NCI-H2107 (cell line): ENCODE measurements at regions not wholly inside any gene's neighbourhood (a gene's known extent, or its start where the extent isn't known, plus 50 kb on each side); places are given as distances from the start of the nearest gene placed in this dataset.

Experiments
- DNase-seq: peaks from one replicate; lab custom pipeline; 2025; lab: John Stamatoyannopoulos, UW

DNA sequence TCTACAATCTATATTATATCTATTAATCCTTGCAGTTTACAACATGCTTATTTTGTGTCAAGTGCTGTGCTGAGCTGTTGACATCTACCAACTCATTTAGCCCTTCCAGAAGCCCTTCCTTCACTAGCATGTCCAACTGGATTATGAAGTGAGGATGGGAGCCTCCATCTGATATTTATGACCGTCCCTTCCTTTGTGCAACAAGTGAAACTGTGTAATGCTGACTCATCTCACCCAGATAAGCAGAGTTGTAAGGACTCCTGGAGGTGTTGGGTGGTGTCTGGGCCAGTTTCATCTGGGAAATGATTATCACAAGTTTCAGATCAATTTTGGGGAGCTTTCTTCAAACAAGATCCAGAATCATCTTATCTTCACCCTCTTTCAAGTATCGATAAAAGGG is 156.6 kb upstream of the ETAA1 start:
- no peak for DNase-seq

DNA sequence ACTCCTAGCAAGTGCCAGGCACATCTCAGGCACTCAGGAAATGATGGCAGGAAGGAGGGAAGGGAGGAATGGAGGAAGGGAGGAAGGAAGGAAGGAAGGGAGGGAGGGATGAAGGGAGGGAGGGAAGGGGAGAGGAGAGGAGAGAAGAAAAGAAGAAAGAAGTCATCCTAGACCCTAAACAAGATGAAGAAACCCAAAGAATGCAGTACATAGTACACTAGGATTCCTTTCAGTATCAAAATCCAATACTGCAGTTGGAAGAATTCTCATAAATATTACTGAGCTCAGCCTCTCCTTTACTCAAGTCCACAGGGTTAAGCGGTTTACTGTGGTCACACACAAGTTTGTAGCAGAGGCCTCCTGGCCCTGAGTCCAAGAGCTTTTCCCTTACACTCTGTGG is 155.7 kb upstream of the ETAA1 start:
- DNase-seq = no peak

DNA sequence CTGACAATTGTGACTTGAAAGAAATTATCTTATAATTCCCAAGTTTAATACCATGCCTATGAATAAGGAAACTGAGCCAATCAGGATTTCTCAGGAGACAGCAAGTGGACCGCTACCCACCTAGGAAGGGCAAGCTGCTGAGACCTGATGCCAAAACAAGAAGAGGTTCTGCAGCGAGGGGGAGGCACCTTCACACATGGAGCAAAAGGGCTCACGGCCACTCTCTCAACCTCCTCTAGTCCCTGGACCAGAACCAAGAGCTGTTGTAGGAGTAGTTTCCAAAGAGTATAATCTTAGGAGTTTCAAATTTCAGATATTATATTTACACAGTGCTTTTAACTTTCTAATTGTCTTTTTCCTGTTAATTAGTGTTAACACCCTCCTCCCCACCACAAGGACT is 154.7 kb upstream of the ETAA1 start:
- no peak for DNase-seq

GRCh38 chr2:67243919-67244318 is 153.2 kb upstream of the ETAA1 start:
- no peak for DNase-seq

- DNase-seq = no peak
These were observed 150.3 kb upstream of the ETAA1 start for GRCh38 chr2:67246791-67247190.

DNA sequence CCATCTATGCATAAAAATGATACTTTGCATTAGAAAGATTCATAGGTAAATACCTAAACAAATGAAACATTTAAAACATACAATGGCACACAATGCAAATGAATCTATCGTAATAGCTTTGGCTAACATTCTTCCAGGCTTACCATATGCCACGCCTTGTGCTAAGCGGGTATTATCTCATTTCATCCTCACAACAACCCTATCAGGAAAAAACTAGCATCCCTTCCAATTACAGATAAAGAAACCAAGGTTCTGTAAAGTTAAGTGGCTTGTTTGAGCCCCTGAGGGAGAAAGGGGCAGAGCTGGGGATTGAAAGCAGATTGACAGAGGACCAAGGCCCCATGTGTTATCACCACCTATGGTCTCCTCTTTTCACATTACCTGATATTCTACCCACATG is 145.4 kb upstream of the ETAA1 start:
- no peak for DNase-seq

- no peak for DNase-seq
These were observed 141.1 kb upstream of the ETAA1 start for GRCh38 chr2:67255933-67256615.

DNA sequence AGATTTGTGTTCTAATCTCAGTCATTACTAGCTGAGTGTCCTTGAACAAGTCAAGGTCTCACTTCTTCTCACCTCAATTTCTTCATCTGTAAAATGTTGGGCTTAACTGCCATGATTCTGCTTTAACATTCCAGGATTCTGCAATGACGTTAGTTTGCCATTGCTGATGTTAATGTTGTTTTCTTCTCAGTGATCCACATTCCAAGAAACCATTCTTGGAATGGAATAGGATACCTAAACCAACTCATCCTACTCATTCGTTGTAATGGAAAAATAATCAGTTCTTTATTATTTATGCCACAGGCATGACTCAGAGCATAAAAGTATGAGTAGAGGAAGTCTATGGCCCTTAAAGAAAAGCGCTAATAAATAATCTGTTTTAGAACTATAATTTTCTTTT is 140.2 kb upstream of the ETAA1 start:
- no peak for DNase-seq

GRCh38 chr2:67258122-67258521 is 139.0 kb upstream of the ETAA1 start:
- no peak for DNase-seq

DNA sequence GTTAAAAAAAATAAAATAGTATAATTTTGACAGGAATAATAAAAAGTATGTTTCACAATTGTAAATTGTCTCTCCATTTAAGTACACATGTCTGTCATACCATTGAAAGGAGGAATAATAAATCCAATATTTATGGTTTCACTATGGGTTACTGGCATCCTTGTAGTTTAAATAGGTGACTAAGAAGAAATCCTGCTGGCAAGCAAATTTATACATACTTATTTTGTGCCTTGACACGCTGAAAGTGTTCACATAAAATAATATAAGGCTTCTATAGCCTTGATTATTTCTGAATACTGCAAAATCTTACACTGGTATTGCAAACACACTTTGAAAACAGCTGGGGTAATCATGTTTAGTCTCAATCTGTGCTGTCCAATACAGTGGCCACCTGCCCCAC is 138.3 kb upstream of the ETAA1 start:
- DNase-seq = no peak

DNA sequence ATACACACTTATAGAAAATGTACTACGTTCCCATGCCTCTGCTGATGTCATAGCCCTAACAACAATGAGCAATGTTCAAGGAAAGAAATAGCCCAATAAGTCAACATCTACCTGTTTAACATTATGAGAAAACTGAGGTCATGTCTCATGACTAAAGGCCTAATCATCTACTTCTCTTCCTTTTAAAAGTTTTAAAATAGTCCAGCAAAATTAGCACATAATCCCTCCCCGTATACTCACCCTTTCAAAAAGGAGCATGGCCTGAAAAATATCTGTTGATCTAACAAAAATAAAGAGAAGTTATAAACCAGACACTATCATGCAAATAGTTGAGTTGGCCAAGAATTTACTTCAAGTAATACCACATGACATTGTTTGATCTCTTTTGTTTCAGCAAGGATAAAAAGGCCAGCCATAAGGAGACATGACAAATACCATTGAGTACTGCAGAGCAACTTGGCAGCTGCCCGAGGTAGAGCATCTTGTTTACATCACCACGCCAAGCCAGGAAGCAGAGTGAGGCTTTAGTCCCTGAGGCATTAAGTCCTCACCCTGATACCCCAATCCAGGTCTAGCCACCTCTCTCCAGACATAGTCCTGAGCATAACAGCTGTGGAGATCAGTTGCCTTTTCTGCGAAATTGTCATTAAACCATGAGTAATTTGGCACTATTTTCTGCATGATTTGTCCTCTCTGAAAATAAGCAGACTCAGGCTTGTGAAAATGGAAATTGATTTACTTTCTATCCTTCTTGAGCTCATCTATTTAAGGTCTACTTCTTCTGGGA is 137.4 kb upstream of the ETAA1 start:
- no peak for DNase-seq

DNA sequence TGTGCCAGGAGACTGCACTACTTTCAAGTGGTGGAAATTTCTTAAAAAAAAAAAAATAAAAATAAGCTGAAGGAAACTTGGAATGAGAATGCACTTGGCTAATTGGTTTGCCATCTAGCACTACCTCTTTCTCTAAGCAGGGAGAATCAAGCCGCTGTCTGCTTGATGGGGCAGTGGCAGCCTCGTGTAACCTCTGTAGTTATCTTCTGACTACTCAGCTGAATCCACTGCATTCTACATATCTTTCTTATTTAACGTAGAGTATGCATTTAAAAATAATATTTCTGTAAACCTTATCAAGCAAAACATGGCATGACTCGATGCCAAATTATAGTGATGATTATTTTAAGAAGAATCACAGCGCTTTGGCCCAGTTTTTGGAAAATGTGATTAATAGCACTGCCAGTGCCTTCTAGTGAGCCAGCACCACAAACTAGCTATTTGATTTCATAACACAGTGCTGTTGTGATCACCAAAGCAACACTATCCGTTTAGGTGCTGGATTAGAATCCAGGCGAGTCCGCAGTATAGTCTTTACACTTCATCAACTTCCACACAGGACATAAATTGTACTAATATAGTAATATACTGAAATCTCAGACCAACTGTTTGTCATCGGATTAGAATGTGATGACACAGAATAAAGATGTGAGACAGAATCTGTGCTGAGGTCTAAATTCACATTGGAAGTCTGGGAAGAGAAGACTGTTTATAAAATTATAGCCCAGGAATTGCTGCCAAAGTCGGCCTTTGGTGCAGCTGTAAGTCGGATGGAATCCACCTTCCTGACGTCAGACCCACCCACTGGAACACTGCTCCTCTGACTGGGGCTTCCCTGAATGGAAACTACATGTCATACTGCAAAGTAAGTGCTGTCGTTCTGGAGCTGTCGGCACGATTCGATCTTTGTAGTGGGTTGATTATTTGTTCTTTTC is 136.5 kb upstream of the ETAA1 start:
- DNase-seq = no peak

DNA sequence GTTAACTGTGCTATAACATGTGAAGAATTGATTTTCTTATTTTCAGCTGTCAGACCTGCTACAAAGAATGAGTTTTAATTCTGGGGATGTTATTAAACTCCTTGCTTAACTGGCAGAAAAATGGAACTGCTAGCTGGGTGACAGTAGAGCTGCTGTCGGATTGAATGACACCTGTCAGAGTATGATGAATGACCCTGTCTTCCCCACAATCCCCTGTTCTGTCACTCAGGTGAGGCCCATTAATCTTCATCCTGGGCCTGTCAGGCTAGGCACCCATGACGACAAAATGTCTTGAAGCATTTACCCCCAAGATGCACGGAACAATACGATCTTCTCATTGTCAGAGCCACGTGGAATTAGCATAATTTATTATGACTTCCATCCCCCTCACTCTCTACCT is 129.9 kb upstream of the ETAA1 start:
- no peak for DNase-seq

DNA sequence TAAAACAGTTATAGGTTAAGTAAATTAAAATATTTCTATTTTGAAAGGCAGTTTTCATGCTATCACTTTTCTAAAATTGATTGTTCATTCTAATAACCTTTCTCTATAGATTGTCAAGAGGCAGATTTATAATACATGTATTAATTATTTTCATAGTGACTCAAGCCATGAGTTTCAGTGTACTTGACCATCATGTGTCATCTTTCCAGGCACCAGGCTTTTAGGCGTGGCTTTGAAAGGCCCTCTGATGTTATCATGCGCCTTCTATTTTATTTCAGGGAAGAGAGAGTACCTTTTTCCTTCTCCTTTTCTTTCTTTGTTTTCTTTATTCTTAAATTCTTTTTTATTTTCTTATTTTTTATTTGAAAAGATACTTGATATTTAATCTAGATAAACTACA is 128.3 kb upstream of the ETAA1 start:
- no peak for DNase-seq

DNA sequence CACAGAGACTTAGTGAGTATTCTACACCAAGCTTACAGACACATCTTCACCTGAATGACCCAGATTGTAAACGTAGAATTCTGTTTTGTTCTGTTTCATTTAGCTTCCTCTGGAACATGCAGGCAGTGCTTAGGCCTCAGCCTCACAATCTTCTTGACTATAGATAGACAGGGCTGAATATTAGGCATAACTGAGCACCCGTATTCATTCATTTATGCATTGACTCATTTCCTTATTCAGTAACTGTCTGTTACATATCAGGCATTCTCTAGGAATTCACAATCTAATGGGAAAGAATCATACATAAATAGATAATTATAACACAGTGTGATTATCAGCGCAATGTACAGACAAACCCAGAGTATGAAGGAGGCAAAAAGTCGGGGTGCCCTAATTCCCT is 124.9 kb upstream of the ETAA1 start:
- no peak for DNase-seq

- DNase-seq = no peak
These were observed 119.7 kb upstream of the ETAA1 start for GRCh38 chr2:67277450-67277849.

DNA sequence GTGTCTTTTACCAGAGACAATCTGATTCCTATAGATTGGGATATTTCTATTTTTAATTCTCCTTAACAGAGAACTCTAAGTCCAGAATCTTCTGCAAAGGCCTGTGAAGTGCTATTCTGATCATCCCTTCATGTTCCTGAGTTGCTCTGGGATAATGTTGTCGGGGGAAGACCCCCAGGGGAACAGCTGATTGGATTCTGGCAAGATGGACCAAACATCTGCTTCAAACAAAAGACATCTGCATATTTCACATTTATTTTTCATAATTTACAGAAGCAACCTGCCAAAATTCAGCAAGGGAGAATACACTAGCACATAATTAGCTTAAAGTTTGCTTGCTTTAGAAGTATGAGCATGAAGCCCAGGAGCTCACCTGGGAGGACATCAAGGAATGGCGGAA is 116.0 kb upstream of the ETAA1 start:
- no peak for DNase-seq

DNA sequence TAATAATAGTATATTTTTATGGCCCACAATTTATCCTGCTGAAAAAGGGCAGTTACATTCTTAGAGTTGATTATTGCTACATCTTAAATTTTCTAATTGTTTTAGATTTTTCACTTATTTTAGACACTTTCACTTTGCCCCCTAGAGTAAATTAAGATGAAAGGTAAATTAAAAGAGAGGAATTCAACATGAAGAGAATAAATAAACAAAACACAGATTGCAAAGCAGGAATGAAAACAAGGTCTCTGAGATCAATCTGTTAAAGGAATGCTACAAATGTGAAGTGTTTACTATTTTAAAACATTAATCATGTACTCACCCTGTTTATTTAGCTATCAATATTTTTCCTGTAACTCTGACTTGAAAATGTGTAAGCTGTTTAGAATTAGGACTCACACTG is 113.5 kb upstream of the ETAA1 start:
- DNase-seq = no peak

GRCh38 chr2:67286981-67287759 is 110.0 kb upstream of the ETAA1 start:
- DNase-seq = no peak

DNA sequence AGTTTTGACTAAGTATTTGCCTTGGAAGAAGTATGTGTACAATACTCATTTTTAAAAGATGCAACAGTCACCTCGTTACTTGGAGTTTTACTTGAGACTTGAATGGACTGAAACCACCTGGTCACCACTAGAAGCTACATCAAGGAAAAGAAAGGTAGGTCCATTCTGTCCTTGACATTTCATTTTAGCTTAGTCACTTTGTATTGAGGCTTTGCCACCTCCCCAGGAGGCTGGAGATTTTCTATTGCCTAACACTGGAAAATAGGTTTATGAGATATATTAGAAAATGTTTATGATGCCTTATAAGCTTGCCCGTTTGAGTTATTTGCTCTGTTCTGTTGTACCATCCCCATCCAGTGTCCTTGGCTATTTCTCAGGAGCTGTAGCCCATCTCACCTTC is 107.9 kb upstream of the ETAA1 start:
- DNase-seq = no peak

DNA sequence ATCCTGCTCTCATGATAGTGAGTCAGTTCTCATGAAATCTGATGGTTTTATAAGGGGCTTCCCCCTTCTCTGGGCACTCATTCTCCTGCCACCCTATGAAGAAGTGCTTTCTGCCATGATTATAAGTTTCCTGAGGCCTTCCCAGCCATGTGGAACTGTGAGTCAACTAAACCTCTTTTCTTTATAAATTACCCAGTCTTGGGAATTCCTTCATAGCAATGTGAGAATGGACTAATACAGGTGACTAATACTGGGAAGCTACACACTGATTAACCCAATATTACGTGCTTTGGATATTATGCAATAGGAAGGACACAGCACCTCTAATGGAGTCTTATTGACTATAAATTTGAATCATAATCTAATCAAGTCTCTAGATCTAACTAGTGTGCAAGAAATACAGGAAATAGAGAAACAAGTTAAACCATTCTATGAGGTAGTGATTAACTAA is 107.2 kb upstream of the ETAA1 start:
- no peak for DNase-seq
